Gastroesophageal sphincter (tissue), 3 donors: ENCODE measurements at regions not wholly inside any gene's neighbourhood (a gene's known extent, or its start where the extent isn't known, plus 50 kb on each side); places are given as distances from the start of the nearest gene placed in this dataset.

Source experiments
- EP300 ChIP-seq: sonication (generic); formaldehyde crosslinking; IDR thresholded peaks from one replicate; pipeline ENCODE4 v1.6.1; 2017; ENCODE audit warnings: antibody characterized with exemption, mild to moderate bottlenecking
- POLR2A ChIP-seq, 2 donors: fragments of 450-650 bp; IDR thresholded peaks; one replicate each; pipeline ENCODE4 v1.6.1; 2017; ENCODE audit warnings: antibody characterized with exemption in 2 of 2, mild to moderate bottlenecking in 2 of 2, moderate library complexity in 1 of 2
- POLR2AphosphoS5 ChIP-seq: sonication (generic); formaldehyde crosslinking; IDR thresholded peaks from one replicate; pipeline ENCODE4 v1.6.1; 2017; ENCODE audit warnings: antibody characterized with exemption
- TF ChIP-seq, protein P1 (sequence below), 4 experiments: fragments of 200-600 bp in 2 of 4; fragments of 450-650 bp in 2 of 4; sonication (generic) in 1 of 4; IDR thresholded peaks; one replicate each; pipeline ENCODE4 v1.5.1; 2017 to 2019; ENCODE audit warnings: antibody characterized with exemption in 4 of 4, mild to moderate bottlenecking in 2 of 4, moderate library complexity in 2 of 4

DNA sequence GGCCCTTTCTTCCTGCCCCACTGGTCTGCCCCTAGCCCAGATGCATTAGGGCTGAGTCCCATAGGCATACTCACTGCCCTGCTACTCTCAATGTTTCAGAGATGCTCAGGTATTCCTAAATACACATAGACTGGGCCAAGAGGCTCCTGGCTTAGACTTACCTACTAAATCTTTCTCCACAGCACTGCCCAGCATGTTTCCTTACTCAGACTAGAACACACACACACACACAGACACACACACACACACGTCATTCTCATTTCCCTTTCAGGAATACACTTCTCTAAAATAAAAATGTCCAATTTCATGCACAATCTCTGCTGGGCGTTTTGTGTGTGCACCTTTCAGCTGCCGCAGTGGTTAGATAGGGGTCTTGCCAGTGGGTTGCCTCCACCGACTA is 175.7 kb downstream of the FAM43A start:
- TF ChIP-seq POLR2AphosphoS5 (no peak), POLR2A (IDR thresholded peaks at IDR 0.05) (no peak), EP300 (no peak)
- TF ChIP-seq, protein P1, sequence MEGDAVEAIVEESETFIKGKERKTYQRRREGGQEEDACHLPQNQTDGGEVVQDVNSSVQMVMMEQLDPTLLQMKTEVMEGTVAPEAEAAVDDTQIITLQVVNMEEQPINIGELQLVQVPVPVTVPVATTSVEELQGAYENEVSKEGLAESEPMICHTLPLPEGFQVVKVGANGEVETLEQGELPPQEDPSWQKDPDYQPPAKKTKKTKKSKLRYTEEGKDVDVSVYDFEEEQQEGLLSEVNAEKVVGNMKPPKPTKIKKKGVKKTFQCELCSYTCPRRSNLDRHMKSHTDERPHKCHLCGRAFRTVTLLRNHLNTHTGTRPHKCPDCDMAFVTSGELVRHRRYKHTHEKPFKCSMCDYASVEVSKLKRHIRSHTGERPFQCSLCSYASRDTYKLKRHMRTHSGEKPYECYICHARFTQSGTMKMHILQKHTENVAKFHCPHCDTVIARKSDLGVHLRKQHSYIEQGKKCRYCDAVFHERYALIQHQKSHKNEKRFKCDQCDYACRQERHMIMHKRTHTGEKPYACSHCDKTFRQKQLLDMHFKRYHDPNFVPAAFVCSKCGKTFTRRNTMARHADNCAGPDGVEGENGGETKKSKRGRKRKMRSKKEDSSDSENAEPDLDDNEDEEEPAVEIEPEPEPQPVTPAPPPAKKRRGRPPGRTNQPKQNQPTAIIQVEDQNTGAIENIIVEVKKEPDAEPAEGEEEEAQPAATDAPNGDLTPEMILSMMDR (IDR thresholded peaks at IDR 0.05): no peak
